Fibroblast of mammary gland (primary cell): ENCODE measurements at regions not wholly inside any gene's neighbourhood (a gene's known extent, or its start where the extent isn't known, plus 50 kb on each side); places are given as distances from the start of the nearest gene placed in this dataset.

Source experiments
- DNase-seq: peaks from one replicate; pipeline ENCODE4 v3.0.0-alpha.2; 2010; ENCODE audit warnings: low read depth
- H3K4me3 ChIP-seq: 2 replicates; pipeline ENCODE4 v1.5.1; 2011; ENCODE audit warnings: low read depth, mild to moderate bottlenecking, low read length, moderate library complexity; ENCODE audit not compliant: control insufficient read depth
- TF ChIP-seq, protein P1 (sequence below): conservative IDR thresholded peaks from 2 replicates; pipeline ENCODE4 v1.5.1; 2011; ENCODE audit warnings: low read depth, low read length, inconsistent platforms; ENCODE audit not compliant: control insufficient read depth, insufficient read depth

GRCh38 chr18:30072609-30073385 is 969.7 kb downstream of the DSC3 start:
- TF ChIP-seq, protein P1, sequence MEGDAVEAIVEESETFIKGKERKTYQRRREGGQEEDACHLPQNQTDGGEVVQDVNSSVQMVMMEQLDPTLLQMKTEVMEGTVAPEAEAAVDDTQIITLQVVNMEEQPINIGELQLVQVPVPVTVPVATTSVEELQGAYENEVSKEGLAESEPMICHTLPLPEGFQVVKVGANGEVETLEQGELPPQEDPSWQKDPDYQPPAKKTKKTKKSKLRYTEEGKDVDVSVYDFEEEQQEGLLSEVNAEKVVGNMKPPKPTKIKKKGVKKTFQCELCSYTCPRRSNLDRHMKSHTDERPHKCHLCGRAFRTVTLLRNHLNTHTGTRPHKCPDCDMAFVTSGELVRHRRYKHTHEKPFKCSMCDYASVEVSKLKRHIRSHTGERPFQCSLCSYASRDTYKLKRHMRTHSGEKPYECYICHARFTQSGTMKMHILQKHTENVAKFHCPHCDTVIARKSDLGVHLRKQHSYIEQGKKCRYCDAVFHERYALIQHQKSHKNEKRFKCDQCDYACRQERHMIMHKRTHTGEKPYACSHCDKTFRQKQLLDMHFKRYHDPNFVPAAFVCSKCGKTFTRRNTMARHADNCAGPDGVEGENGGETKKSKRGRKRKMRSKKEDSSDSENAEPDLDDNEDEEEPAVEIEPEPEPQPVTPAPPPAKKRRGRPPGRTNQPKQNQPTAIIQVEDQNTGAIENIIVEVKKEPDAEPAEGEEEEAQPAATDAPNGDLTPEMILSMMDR, result no peak
- no peak overlapping the region for H3K4me3 ChIP-seq
- no peak for DNase-seq

DNA sequence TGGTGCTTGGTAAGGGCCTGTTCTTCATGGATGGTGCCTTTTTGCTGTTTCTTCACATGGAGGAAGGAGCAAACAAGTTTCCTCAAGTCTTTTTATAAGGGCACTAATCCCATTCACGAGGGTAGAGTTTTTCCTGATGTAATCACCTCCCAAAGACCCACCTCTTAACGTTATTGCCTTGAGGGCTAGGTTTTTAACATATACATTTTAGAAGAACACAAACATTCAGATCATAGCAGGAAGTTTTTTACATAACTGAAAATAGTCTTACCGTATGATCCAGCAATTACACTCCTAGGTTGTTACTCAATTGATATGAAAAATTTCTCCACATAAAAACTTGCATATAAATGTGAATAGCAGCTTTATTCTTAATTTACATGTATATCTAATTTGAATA is 976.3 kb downstream of the DSC3 start:
- TF ChIP-seq, protein P1, result no peak
- no peak for DNase-seq
- H3K4me3 ChIP-seq, result no peak overlapping the region

GRCh38 chr18:30057398-30057797 is 985.1 kb downstream of the DSC3 start:
- TF ChIP-seq, protein P1, result no peak
- no peak overlapping the region for H3K4me3 ChIP-seq
- no peak for DNase-seq

- TF ChIP-seq, protein P1, result no peak
These were observed 986.0 kb downstream of the DSC3 start for GRCh38 chr18:30056528-30056927.

GRCh38 chr18:30044496-30044895 is 998.0 kb downstream of the DSC3 start:
- TF ChIP-seq, protein P1, result no peak
- no peak overlapping the region for H3K4me3 ChIP-seq
- DNase-seq, result no peak

More at GRCh38 chr18:30056528-30056927, 986.0 kb downstream of the DSC3 start:
- H3K4me3 ChIP-seq, result no peak overlapping the region
- no peak for DNase-seq

- H3K4me3 ChIP-seq, result no peak overlapping the region
- DNase-seq, result no peak
- TF ChIP-seq, protein P1, result no peak
These were observed 1003.3 kb downstream of the DSC3 start for GRCh38 chr18:30039201-30039600.
